Left colon (tissue), 2 donors: ENCODE measurements at regions not wholly inside any gene's neighbourhood (a gene's known extent, or its start where the extent isn't known, plus 50 kb on each side); places are given as distances from the start of the nearest gene placed in this dataset.

ENCODE experiments used
- ATAC-seq: fragments of 200-7000 bp; cut with Tn5 transposase; one replicate; pipeline ENCODE4 v1.9.1; 2020; ENCODE audit warnings: mild to moderate bottlenecking, moderate library complexity
- DNase-seq, 2 donors: peaks; one replicate each; pipeline ENCODE4 v3.0.0-alpha.2; 2020
- intact Hi-C, 2 donors: fragments of 100-400 bp; cut with DNase I in 1 of 2; cut with micrococcal nuclease in 1 of 2; formaldehyde crosslinking; loops; one replicate each; pipeline versions ENCODE4 v1.11.2 to v1.14.0; 2022; cut with DNase I, micrococcal nuclease
- donor health status: DM: no; HTN: no; CAD: no.
- donor health status: DM: yes; HTN: yes; CAD: no.

GRCh38 chr1:233435622-233436021 lies 108.1 kb downstream of the MAP3K21 start:
- ATAC-seq (no peak), DNase-seq (no peak)
- intact Hi-C loops = no loop called here

- no peak for ATAC-seq
- intact Hi-C loops = loop anchor here in 1 of 2 donors (5.0 to 10.0 kb wide), 2 partner anchors 353 to 625 kb away; no protein-coding TSS in a partner anchor
- no peak for DNase-seq
Measured at GRCh38 chr1:233439721-233440120, 112.2 kb downstream of the MAP3K21 start.

GRCh38 chr1:233440951-233441401 lies 113.5 kb downstream of the MAP3K21 start:
- DNase-seq (no peak), ATAC-seq (peak; percentile 56)
- intact Hi-C loops = loop anchor here in 1 of 2 donors (5.0 to 10.0 kb wide), 2 partner anchors 351 to 624 kb away; no protein-coding TSS in a partner anchor

GRCh38 chr1:233442026-233442780 lies 114.7 kb downstream of the MAP3K21 start:
- intact Hi-C loops = loop anchor here in 1 of 2 donors (5.0 to 10.0 kb wide), 2 partner anchors 350 to 623 kb away; no protein-coding TSS in a partner anchor
- ATAC-seq (no peak), DNase-seq (no peak)

- no peak for DNase-seq
Measured at GRCh38 chr1:233443040-233443760, 115.7 kb downstream of the MAP3K21 start.

GRCh38 chr1:233444484-233444883 lies 117.0 kb downstream of the MAP3K21 start:
- ATAC-seq = no peak
- intact Hi-C loops = loop anchor here in 1 of 2 donors (5.0 to 10.0 kb wide), 2 partner anchors 348 to 620 kb away; no protein-coding TSS in a partner anchor
- no peak for DNase-seq

More at GRCh38 chr1:233443040-233443760, 115.7 kb downstream of the MAP3K21 start:
- no peak for ATAC-seq
- intact Hi-C loops = loop anchor here in 1 of 2 donors (5.0 to 10.0 kb wide), 2 partner anchors 349 to 622 kb away; no protein-coding TSS in a partner anchor

GRCh38 chr1:233445737-233446136 lies 118.2 kb downstream of the MAP3K21 start:
- intact Hi-C loops = loop anchor here in 1 of 2 donors (10.0 kb wide), 1 partner anchor 619 kb away; no protein-coding TSS in a partner anchor

GRCh38 chr1:233446935-233447334 lies 119.4 kb downstream of the MAP3K21 start:
- ATAC-seq (no peak), DNase-seq (no peak)
- intact Hi-C loops = loop anchor here in 1 of 2 donors (10.0 kb wide), 1 partner anchor 618 kb away; no protein-coding TSS in a partner anchor

More at GRCh38 chr1:233445737-233446136, 118.2 kb downstream of the MAP3K21 start:
- ATAC-seq (no peak), DNase-seq (no peak)

- intact Hi-C loops = loop anchor here in 1 of 2 donors (10.0 kb wide), 1 partner anchor 617 kb away; no protein-coding TSS in a partner anchor
- ATAC-seq (no peak), DNase-seq (no peak)
Measured at GRCh38 chr1:233448109-233448689, 120.7 kb downstream of the MAP3K21 start.

GRCh38 chr1:233452724-233453123 lies 125.2 kb downstream of the MAP3K21 start:
- no peak for ATAC-seq
- no peak for DNase-seq
- intact Hi-C loops = no loop called here

GRCh38 chr1:233453433-233454200 lies 126.1 kb downstream of the MAP3K21 start:
- DNase-seq (no peak), ATAC-seq (no peak)
- intact Hi-C loops = no loop called here

GRCh38 chr1:233459470-233459945 lies 132.0 kb downstream of the MAP3K21 start:
- intact Hi-C loops = no loop called here
- DNase-seq (no peak), ATAC-seq (no peak)

GRCh38 chr1:233459968-233460367 lies 132.4 kb downstream of the MAP3K21 start:
- ATAC-seq (no peak), DNase-seq (no peak)
- intact Hi-C loops = no loop called here

- intact Hi-C loops = no loop called here
- DNase-seq (no peak), ATAC-seq (no peak)
Measured at GRCh38 chr1:233460692-233461091, 133.2 kb downstream of the MAP3K21 start.

GRCh38 chr1:233461847-233462246 lies 134.3 kb downstream of the MAP3K21 start:
- DNase-seq (no peak), ATAC-seq (no peak)
- intact Hi-C loops = no loop called here

- intact Hi-C loops = no loop called here
- DNase-seq (no peak), ATAC-seq (no peak)
Measured at GRCh38 chr1:233463333-233463732, 135.8 kb downstream of the MAP3K21 start.

- intact Hi-C loops = no loop called here
- DNase-seq (no peak), ATAC-seq (no peak)
Measured at GRCh38 chr1:233465745-233466343, 138.3 kb downstream of the MAP3K21 start.
